Activated CD4-positive, alpha-beta T cell treated with anti-CD3 and anti-CD28 coated beads, Interleukin-2, amount 50 U/mL, for 24 hours (primary cell): ENCODE measurements at regions not wholly inside any gene's neighbourhood (a gene's known extent, or its start where the extent isn't known, plus 50 kb on each side); places are given as distances from the start of the nearest gene placed in this dataset.

Experiments used
- DNase-seq, 2 donors: peaks; one replicate each; pipeline ENCODE4 v3.0.0-alpha.2; 2020; ENCODE audit warnings: low read depth in 1 of 2, low spot score in 1 of 2

DNA sequence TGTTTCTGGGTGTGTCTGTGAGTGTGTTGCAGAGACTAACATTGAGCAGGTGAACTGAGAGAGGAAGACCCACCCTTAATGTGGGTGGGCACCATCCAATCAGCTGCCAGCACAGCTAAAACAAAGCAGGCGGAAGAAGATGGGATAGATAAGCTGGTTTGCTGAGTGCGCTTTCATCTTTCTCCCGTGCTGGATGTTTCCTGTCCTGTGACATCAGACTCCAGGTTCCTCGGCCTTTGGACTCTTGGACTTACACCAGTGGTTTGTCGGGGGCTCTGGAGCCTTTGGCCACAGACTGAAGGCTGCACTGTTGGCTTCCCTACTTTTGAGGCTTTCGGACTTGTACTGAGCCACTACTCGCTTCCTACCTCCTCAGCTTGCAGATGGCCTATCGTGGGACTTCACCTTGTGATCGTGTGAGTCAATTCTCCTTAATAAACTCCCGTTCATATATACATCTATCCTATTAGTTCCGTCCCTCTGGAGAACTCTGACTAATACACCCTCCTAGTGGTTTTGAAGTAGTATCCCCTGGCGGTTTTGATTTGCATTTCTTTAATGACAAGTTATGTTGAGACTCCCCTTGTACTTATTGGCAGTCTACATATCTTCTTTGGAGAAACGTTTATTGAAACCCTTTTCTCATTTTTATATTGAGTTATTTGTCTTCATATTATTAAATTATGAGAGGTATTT is 546.6 kb upstream of the TMPRSS15 start:
- DNase-seq = no peak

DNA sequence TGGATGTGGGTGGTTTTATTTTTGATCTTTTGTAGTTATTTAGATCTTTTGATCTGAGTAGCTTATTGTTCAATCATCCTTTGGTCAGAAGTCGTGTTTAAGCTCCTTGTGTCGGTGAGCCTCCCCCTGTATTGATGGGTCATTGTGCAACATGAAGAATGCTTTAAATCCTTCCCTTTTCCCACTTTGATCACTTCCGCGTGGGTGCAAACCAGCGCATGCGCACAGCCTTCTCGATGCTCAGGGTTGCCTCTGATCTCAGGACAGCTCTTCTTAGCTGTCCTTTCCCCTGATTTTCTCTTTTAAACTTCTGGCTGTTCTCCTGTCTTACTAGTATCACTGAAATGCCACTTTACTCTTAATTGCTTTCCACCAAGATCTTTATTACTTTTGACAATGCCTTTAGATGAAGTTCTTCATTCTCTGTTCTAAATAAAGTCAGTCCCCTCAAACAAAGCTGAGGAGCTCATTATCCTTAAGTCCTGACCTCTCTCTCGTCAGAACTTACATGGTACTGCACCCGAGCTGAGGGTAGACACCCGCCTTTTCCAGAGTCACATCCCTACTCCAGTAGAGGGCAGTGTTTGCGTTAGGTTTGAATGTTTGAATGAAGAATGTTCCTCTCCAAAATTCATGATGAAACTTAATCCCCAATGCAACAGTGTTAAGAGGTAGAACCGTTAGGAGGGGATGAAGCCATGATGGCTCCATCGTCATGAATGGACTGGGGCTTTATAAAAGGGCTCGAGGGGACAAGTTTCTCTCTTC is 547.9 kb upstream of the TMPRSS15 start:
- DNase-seq = no peak

DNA sequence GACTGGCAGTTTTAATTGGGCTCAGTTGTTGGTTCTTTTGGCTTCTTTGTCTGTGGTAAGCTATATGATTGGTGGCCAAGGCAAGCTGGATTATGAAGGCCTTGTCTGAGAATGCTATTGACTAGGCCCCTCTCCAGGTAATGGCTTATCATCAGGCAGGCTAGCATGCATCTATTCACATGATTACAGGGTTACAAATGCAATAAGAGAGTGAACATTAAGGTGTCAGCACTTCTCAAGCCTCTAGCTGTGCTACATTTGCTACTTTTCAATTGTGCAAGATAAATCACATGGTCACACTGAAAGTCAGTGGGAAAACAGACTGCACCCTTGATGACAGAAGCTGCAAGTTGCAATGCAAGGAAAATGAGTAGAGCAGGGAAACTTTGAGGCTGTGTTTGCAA is 550.9 kb upstream of the TMPRSS15 start:
- DNase-seq = no peak

DNA sequence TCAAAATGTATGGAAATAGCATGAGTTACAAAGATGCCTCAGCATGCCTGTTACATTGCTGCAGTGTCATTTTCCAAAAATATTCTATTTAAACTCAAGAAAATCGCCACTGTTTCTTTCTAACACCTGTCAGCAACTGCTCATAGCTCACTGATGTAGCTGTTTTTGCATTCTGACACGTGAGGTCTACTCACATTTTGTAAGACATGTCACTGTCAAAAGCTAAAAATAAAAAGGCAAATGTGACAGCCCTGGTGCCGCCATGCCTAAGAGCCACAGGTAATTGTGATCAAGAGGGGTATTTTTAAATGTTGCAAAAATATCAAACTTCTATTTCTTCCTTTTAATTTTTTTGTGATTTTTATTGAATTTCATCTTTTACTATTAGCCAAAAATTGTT is 556.2 kb upstream of the TMPRSS15 start:
- DNase-seq = no peak

DNA sequence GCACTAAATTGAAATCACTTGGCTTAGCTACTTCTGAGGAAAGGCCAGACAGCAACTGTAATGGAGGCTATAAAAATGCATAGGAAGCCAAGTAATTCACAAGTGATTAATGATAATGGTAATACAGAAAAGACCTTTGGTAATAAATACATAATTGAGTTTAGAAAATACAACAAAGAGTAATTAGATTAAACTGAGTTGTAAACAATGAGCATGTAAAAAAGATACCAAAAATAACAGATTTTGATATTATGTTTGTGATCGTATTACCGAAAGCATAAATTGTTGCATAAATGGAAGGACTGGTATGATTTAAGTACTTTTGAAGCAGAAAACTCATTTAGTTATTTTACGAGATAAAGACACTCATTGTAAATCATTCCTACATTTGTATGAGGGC is 556.7 kb upstream of the TMPRSS15 start:
- DNase-seq = no peak

DNA sequence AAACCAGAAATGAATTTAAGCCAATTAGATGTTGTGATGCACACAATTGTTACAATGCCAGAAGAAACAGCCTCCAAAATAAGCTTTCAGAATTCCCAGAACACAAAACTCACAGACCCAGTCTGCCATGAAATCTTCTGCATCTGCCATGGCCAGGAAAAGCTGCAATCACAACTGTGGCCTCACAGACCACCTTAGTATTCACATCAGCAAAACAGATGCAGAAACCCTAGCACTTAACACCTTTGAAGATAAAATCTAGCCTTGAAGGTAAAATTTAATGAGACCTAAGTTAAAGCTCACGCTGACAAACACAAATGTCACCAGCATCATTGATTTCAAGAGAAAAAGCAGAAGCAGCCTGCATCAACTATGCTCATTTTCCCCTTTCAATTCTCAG is 566.8 kb upstream of the TMPRSS15 start:
- no peak for DNase-seq

DNA sequence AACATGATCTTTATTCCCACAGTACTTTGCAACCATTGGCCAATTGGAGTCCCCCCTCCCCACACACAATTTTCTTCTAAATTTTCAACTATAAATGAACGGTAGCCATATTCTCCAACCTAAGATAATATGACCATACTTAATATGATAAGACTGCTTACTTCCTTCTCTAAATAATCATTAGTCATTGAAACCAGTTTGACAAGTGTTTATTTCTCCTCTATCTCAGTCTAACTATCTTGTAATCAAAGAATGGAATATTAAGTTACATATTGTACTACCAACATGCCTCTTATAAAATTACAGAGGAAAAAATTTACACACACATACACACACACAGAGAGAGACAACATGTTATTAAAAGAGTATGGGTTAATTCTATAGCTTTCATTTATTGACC is 567.4 kb upstream of the TMPRSS15 start:
- no peak for DNase-seq

DNA sequence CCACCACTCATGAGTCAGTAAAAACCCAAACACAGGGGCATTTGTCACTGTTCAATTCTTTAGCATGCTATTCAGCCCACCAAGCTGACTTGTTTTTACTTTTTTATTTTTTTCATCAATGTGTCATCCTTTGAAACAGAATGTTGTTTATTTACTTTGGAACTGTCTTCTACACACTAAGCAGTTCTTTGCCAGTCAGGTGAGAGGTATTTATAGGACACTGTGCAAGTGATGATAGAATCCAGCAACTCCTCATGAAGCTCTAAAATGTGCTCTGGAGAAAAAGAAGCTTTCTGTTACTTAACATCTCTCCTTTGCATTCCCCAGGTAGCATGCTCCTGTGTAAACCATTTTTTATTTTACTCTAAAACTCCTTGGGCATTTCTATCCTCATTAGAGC is 582.0 kb upstream of the TMPRSS15 start:
- DNase-seq = no peak

DNA sequence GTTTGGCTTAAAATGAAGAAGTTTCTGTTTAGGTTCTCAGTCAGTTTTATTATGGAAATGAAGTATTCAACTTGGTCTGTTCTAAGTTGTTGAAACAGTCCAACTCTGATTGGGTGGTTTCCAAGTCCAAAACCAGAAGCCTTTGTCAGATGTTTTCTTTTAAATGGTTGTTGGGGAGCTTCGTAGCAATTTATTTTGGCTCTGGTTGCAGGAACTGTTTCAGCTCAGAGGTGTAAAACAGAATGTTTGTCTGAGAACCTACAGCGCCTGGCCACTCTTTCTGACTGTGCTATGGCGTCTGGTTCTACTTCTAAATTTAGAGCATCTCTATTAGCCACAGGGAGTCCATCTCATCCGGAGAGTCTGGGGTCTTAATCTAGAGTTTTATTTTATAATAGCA is 582.6 kb upstream of the TMPRSS15 start:
- no peak for DNase-seq

DNA sequence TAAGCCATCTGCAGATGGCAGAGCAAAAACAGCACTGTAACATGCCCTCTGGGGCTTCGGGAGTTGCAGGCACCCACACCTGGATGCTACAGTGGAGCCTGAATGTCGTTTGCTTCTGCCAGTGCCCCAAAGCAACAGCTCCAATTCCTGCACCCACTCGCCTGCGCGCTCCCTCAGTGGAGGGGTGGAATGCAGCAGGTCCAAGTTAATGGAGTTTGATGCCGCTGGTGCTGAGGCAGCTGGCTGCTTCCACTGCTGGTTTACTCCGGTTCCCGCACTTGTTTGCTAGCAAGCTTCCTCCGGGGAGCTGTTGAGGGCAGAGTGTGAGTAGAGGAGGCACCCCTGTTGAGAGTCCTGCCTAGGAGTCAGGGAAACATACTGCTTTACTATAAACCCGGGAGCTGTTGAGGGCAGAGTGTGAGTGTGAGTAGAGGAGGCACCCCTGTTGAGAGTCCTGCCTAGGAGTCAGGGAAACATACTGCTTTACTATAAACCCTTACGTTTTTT is 584.0 kb upstream of the TMPRSS15 start:
- no peak for DNase-seq

DNA sequence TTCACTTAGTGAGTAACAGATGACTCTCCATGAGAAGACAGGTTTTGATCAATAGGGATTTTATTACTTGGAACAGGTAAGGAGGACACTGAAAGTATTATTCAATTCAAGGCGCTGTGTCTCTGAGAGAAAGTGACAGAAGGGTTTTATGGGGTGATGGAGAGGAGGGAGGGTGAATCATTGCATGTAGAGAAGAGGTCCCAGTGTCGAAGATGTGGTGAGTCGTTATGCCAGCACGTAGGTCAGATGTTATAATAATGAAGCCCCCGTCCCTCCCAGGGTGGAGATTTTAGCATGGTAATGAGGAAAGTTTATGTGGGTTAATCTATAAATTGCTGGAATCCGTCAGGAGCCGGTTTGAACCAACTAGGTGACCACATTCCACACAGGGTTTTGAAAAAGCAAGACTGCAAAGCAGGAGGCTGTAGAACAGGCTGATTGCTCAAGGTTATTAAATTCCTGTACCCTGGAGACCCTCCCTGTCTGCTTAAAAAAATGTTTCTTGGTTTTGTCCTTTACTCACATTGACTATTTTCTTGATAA is 586.4 kb upstream of the TMPRSS15 start:
- DNase-seq = no peak

DNA sequence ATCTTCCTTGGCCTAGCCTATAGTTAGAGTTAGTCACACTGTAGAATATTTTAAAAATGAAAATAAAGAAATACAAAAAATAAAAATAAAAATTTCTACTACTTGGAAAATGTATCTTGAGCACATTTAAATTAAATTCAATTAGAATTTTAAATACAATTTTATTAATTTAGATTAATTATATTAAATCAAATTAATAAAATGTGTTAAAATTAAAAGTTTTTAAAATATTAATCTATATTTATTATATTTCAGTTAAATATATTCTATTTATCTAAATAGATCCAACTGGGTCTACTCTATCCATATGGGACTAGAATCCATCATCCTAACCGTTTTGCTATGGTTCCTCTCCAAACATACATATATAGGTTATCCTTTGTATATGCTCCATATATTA is 588.3 kb upstream of the TMPRSS15 start:
- no peak for DNase-seq

DNA sequence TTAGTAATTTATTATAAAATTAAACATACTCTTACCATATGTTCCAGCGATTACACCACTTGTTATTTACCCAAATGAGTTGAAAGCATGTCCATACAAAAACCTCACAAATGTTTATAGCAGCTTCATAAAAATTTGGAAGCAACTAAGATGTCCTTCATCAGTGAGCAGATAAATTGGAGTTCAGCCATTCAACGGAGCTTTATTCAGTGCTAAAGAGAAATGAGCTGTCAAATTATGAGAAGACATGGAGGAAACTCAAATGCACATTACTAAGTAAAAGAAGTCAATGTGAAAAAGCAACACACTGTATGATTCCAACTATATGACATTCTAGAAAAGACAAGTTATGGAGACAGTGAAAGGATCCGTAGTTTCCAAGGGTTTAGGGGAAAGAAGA is 606.7 kb upstream of the TMPRSS15 start:
- no peak for DNase-seq

DNA sequence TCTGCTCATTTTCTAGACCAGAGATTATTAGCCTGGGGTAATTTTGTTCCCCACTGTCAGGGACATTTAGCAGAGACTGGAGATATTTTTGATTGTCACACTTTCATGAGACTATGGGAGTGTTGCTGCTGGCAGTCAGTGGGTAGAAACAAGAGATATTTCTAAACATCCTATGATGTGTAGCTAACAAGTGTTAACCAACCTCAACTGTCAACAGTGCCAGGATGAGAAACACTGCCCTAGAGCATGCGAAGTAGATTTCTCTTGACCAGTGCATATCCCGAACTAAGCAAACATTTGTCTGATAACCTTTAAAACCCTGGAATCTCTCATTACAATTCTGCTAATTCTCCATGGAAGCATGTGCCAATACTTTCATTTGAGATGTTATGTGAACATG is 607.4 kb upstream of the TMPRSS15 start:
- no peak for DNase-seq

DNA sequence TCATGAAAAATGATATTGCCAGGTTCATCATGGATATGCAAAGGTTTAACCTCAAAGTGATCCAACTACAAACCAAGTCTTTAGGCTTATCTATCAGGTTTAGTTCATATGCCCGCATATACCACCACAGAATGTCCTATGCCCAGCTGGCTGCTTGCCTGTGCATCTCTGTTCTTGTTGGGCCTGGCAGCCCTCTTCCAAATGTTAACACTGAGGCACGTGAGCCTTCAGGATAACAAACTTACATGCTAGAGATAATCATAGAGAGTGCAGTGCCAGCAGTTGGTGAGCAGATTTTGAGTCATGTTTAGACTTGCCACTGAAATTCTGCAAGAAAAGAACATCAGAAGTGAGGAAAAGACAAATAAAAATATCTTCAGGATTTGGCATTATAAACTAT is 607.9 kb upstream of the TMPRSS15 start:
- DNase-seq = no peak

DNA sequence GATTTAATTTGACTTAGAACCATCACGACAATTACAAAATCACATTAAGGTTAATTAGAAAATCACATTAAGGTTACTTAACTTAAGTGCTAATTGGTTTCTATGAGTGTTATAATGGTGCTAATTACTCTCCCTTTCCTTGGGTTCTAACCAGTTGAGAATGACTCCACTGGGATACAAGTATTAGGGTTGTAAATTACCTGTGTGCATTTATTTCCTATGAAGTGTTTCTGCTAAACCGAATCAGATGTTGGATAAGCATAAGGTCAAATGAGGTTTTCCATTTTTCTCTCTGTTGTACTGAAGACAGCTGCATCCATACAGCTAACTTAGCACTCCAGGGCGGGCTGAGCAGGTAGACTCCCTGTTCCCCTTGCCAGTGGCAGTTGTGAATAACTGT is 610.3 kb upstream of the TMPRSS15 start:
- DNase-seq = no peak

DNA sequence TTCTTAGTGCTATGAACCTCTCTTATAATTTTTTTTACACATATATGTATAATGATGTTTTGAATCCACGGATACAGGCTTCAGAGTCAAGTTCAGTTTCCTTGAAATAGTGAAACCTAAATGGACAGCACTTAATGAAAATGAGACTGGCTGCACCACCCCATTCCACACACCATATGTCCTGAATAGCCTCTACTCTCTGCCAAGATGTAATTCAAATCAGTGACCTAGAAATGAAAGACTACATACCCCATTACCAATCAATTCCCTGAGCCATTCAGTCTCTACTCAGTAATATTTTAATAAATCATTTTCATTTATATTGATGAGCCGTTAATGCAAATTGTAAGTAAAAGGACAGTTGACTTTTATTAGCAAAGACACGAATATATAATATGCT is 614.9 kb upstream of the TMPRSS15 start:
- no peak for DNase-seq

DNA sequence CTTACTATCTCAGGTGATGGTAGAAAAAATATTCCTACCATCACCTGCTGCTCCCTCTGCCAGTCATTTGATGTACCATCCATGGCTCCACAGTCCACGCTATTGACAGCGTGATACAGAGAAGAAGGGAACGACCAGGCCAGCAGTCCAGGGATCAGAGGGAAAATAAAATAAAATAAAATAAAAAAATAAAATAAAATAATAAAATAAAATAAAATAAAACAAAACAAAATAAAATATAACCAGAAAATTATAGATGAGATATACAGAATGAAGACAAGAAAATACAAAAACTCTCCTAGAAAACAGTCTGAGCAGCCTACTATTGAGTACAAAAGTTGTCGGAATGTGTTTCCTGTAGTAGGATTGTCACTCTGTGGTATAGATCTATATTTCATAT is 619.4 kb upstream of the TMPRSS15 start:
- no peak for DNase-seq

DNA sequence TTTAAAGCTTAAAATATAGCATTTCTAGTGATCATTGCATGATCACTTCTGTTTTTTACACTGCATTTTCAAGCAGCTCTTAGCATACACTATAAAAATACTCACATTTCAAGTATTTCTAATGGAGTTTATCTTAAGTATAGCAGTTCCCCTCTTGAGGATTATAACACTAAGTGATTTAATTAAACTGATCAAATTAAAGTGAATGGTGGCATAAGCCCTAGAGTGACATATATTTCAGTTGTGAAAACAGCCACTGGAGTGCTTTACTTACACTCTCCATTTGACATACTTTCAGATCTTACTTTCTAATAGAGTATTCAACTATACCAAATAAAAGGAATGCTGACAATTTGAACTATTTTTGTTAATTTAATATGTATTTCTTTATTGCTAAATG is 623.3 kb upstream of the TMPRSS15 start:
- DNase-seq = no peak

DNA sequence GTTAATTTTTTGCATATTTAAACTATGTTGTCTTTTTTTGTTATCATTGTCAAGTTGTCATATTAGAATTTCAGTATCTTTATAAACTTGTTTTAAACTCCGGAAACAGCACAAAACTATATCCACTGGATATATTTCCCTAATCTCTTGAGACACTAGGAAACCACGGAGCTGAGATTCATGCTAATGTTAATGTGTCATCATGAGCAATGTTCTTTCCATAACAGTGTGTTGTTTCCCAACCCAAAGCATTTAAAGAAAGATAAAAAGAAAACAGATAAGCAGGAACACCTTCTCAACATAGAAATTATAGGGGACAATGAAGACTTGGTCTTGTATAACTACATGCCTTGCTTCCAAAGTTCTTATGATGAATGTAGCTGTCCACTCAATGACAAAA is 626.2 kb upstream of the TMPRSS15 start:
- no peak for DNase-seq

DNA sequence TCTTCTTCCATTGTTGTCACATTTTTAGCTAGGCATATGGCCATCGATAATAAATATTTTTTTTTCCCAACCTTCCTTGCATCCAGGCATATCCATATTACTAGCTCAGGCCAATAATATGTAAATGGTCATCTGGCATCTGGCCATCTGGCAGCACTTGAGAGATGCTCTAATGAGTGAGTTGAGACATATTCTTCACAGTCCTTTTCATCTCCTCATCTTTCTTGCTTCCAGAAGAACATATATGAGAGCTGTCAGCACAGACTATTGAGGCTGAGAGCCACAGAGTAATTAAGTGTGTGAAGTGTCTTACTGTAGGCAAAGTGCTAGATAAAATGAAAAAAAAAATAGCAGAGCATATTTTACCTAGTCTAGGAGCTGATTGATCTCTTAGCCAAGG is 628.4 kb upstream of the TMPRSS15 start:
- DNase-seq = no peak

DNA sequence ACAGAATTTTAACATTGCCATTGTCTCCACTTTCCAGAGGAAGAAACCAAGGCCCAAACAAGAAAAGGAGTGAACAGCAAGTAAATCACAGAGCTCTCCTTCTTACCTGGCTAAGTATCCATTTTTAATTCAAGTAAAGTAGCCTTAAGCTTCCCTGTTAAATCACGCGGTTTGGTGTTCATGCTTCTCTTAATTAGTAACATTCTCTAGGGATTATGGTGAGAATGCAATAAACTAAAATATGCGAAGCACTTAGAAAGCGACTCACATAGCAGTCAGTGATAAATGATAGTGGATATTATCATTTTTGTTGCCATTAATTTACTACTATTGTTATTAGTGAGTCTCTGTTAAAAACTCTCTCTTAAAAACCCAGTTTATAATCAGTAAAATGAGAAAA is 630.5 kb upstream of the TMPRSS15 start:
- no peak for DNase-seq

DNA sequence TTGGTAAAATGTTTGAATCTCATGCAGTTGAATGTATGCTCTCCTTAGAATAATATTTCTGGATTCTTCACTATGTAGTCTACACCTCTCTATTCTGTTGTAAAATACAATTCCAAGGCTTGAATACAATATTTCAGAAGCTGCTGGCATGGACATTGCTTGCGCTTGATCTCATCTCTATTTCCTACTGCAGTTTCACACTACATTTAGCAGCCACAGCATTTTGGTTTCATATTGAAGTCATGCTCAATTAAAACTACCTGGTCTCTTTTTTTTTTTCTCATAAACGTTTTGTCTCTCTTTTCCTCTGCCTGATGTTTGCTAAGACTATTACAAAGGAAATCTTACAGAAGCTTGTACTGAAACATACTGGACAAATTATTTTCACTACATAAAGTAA is 631.0 kb upstream of the TMPRSS15 start:
- DNase-seq = no peak
